ENCODE measurements at regions not wholly inside any gene's neighbourhood (a gene's known extent, or its start where the extent isn't known, plus 50 kb on each side); places are given as distances from the start of the nearest gene placed in this dataset.

DNA sequence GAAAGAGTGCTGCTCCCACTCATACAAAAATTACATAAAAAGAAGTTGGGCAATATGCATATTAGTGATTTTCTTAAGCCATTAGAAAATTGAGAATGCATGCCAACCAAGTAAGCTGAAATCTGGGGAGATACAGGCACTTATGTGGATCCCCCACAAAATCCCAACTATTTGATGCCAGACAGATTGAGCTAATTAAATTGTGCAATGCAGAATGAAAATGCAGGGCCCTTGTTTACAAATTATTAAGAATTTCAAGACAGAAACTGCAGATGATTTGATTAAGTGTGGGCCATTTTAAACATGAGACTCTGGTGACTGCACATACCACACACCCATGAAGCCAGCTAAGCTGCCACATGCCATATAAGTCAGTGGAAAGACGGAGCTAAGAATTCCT is 554.5 kb downstream of the CBLN2 start:
- no peaks in the 10 kb centered on the region for H3K4me1 ChIP-seq
- FAIRE-seq (no peak), ATAC-seq (no peak), DNase-seq (ENCODE audit: low read depth in 1 of 2, low spot score in 1 of 2) (no peak)
- no peaks in the 10 kb centered on the region for H3K9me3 ChIP-seq
- ChIA-PET POLR2A (no interaction called here), CTCF (interaction anchor here (0.9 kb wide), 1 partner anchor 12 kb away, joined by 3 read pairs; no protein-coding TSS in a partner anchor)
- 24% methylated on average over 1 of the region's 1 CpG for WGBS (ENCODE audit: missing lambda C conversion rate)
- no peak for TF ChIP-seq JUN (IDR thresholded peaks at IDR 0.05)
- TF ChIP-seq, protein P1, sequence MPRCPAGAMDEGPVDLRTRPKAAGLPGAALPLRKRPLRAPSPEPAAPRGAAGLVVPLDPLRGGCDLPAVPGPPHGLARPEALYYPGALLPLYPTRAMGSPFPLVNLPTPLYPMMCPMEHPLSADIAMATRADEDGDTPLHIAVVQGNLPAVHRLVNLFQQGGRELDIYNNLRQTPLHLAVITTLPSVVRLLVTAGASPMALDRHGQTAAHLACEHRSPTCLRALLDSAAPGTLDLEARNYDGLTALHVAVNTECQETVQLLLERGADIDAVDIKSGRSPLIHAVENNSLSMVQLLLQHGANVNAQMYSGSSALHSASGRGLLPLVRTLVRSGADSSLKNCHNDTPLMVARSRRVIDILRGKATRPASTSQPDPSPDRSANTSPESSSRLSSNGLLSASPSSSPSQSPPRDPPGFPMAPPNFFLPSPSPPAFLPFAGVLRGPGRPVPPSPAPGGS (IDR thresholded peaks at IDR 0.05) = no peak
- TF ChIP-seq PBX3 (IDR thresholded peaks at IDR 0.05) = no peak
- TF ChIP-seq HDAC2 (IDR thresholded peaks at IDR 0.05) = no peak
- TF ChIP-seq RAD21 (conservative IDR thresholded peaks at IDR 0.05 in 1 of 2, IDR thresholded peaks at IDR 0.05 in 1 of 2) = no peak
- no peak for TF ChIP-seq MYC (IDR thresholded peaks at IDR 0.05; ENCODE audit: borderline replicate concordance, low read length)
- no peak overlapping the region for H3K4me2 ChIP-seq
- no peak overlapping the region for H3K4me3 ChIP-seq
- no peak overlapping the region for H3K27ac ChIP-seq

DNA sequence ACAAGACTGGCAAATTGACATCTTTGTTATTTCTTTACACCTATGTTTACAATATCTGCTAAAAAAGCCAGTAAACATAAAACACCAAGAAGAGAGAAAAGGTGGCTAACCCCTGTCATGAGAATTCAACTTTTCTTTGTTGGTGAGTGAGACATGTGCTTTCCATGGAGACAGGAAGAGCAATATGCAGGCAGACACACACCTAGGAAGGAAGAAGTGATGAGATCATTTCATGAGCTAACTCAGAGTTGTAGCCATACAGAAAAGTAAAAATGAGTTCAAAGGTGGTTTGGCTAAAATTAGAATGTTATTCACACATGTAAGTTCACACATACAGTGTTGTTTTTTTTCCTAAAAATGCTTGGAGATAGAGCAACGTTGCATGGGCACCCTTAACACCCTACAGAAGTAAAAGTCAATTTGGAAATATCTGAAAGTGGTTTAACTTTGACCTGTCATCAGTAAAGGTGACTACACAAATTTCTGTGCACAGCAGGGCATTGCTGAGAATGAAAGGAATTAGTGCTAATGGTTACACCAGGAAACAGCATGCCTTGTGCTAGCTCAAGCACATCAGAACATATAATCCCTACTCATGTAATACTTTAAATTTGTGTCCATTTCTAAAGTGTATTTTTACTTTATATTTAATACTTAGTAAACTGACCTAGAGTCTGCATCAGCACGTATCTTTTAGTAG is 557.6 kb downstream of the CBLN2 start:
- ChIA-PET POLR2A (no interaction called here), CTCF (no interaction called here)
- Histone ChIP-seq H3K4me3 (no peak overlapping the region), H3K27ac (no peak overlapping the region), H3K4me1 (no peaks in the 10 kb centered on the region), H3K4me2 (no peak overlapping the region), H3K9me3 (no peaks in the 10 kb centered on the region)
- TF ChIP-seq, protein P2, sequence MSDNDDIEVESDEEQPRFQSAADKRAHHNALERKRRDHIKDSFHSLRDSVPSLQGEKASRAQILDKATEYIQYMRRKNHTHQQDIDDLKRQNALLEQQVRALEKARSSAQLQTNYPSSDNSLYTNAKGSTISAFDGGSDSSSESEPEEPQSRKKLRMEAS (IDR thresholded peaks at IDR 0.05) = no peak
- TF ChIP-seq HOXB5 (CRISPR knock-in tag; IDR thresholded peaks at IDR 0.05) = no peak
- TF ChIP-seq ZFP36 (IDR thresholded peaks at IDR 0.05; ENCODE audit: borderline replicate concordance, partially characterized antibody) = no peak
- TF ChIP-seq FOXS1 (CRISPR knock-in tag; IDR thresholded peaks at IDR 0.05) = no peak
- TF ChIP-seq ZSCAN20 (CRISPR knock-in tag; IDR thresholded peaks at IDR 0.05) = no peak
- TF ChIP-seq TP53 (CRISPR knock-in tag; IDR thresholded peaks at IDR 0.05) = no peak
- no peak for TF ChIP-seq RNF2 (IDR thresholded peaks at IDR 0.05; ENCODE audit: borderline replicate concordance, low read depth)
- no peak for TF ChIP-seq KDM5A (IDR thresholded peaks at IDR 0.05)
- TF ChIP-seq, protein P3, sequence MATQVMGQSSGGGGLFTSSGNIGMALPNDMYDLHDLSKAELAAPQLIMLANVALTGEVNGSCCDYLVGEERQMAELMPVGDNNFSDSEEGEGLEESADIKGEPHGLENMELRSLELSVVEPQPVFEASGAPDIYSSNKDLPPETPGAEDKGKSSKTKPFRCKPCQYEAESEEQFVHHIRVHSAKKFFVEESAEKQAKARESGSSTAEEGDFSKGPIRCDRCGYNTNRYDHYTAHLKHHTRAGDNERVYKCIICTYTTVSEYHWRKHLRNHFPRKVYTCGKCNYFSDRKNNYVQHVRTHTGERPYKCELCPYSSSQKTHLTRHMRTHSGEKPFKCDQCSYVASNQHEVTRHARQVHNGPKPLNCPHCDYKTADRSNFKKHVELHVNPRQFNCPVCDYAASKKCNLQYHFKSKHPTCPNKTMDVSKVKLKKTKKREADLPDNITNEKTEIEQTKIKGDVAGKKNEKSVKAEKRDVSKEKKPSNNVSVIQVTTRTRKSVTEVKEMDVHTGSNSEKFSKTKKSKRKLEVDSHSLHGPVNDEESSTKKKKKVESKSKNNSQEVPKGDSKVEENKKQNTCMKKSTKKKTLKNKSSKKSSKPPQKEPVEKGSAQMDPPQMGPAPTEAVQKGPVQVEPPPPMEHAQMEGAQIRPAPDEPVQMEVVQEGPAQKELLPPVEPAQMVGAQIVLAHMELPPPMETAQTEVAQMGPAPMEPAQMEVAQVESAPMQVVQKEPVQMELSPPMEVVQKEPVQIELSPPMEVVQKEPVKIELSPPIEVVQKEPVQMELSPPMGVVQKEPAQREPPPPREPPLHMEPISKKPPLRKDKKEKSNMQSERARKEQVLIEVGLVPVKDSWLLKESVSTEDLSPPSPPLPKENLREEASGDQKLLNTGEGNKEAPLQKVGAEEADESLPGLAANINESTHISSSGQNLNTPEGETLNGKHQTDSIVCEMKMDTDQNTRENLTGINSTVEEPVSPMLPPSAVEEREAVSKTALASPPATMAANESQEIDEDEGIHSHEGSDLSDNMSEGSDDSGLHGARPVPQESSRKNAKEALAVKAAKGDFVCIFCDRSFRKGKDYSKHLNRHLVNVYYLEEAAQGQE (IDR thresholded peaks at IDR 0.05) = no peak
- TF ChIP-seq, protein P4, sequence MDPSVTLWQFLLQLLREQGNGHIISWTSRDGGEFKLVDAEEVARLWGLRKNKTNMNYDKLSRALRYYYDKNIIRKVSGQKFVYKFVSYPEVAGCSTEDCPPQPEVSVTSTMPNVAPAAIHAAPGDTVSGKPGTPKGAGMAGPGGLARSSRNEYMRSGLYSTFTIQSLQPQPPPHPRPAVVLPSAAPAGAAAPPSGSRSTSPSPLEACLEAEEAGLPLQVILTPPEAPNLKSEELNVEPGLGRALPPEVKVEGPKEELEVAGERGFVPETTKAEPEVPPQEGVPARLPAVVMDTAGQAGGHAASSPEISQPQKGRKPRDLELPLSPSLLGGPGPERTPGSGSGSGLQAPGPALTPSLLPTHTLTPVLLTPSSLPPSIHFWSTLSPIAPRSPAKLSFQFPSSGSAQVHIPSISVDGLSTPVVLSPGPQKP (IDR thresholded peaks at IDR 0.05; ENCODE audit: low read depth, low read length) = no peak
- no peak for TF ChIP-seq FOSB (CRISPR knock-in tag; IDR thresholded peaks at IDR 0.05)
- TF ChIP-seq FOSL2 (IDR thresholded peaks at IDR 0.05) = no peak
- no peak for TF ChIP-seq FOSL2 (CRISPR knock-in tag; IDR thresholded peaks at IDR 0.05)
- TF ChIP-seq SREBF2 (IDR thresholded peaks at IDR 0.05) = no peak
- no peak for TF ChIP-seq BHLHE40 (IDR thresholded peaks at IDR 0.05; ENCODE audit: low read depth, low read length)
- TF ChIP-seq, protein P5, sequence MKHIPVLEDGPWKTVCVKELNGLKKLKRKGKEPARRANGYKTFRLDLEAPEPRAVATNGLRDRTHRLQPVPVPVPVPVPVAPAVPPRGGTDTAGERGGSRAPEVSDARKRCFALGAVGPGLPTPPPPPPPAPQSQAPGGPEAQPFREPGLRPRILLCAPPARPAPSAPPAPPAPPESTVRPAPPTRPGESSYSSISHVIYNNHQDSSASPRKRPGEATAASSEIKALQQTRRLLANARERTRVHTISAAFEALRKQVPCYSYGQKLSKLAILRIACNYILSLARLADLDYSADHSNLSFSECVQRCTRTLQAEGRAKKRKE (CRISPR knock-in tag; IDR thresholded peaks at IDR 0.05; ENCODE audit: low read depth) = no peak
- no peak for DNase-seq (ENCODE audit: low read depth in 1 of 2, low spot score in 1 of 2)
- no peak for ATAC-seq
- FAIRE-seq = no peak
- 6% methylated on average over 2 of the region's 2 CpGs for WGBS (ENCODE audit: missing lambda C conversion rate)
